AG20443 (cell line): ENCODE measurements at regions not wholly inside any gene's neighbourhood (a gene's known extent, or its start where the extent isn't known, plus 50 kb on each side); places are given as distances from the start of the nearest gene placed in this dataset.
"Not testable (repeated sequence)": the region's sequence is repeated elsewhere in the genome, so short reads cannot be mapped to it uniquely, and the experiment has no call there.

Experiments used
- DNase-seq: peaks from one replicate; pipeline ENCODE4 v3.0.0; 2012; ENCODE audit warnings: low spot score, mixed read lengths

GRCh38 chr20:4465855-4466545 lies 216.9 kb upstream of the ADRA1D start:
- no peak for DNase-seq

- no peak for DNase-seq
Observed at GRCh38 chr20:4465212-4465611, 216.1 kb upstream of the ADRA1D start.

DNA sequence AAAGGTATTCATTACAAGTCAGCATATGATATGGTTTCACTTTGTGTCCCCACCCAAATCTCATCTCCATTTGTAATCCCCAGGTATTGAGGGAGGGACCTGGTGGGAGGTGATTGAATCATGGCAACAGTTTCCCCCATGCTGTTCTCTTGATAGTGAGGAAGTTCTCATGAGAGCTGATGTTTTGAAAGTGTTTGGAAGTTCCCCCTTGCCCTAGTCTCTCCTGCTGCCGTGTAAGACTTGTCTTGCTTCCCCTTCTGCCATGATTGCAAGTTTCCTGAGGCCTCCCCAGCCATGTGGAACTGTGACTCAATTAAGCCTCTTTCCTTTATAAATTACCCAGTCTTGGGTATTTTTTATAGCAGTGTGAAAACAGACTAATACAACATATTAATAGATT lies 213.7 kb upstream of the ADRA1D start:
- not testable (repeated sequence) for DNase-seq

GRCh38 chr20:4459081-4459480 lies 210.0 kb upstream of the ADRA1D start:
- DNase-seq = no peak

GRCh38 chr20:4457566-4458543 lies 208.8 kb upstream of the ADRA1D start:
- no peak for DNase-seq

DNA sequence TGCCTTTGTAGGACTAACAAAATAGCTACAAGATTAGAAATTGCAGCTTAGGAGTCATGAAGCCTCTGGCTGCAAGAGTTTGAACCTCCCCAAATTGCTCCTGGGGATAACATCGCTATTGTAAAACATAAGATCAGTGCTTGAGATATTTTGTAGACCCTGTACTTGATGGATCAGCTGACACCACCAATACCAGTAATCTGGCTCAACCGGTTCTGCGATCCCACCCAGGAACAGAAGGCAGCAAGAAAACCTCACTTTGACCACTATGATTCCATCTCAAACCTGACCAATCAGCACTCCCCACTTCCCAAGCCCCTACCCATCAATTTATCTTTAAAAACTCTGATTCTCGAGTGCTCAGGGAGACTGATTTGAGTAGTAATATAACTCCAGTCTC lies 206.9 kb upstream of the ADRA1D start:
- no peak for DNase-seq

DNA sequence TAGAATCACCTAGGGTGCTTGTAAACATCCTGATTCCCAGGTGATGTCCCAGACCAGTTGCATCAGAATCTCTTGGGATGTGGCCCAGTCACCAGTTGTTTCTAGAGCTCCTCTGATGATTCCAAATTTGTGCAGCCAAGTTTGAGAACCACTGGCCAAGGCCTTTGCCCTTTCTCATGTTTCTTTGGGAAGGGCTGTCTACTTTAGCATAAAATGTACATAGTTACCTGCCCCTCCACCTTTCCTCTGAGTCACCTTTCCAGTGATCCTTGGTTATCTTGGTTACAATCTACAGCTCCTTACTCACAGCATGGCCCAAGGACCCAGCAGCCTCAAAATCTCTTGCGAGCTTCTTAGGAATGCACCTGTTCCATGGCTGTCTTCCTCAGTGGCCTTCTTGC lies 206.2 kb upstream of the ADRA1D start:
- DNase-seq = no peak

DNA sequence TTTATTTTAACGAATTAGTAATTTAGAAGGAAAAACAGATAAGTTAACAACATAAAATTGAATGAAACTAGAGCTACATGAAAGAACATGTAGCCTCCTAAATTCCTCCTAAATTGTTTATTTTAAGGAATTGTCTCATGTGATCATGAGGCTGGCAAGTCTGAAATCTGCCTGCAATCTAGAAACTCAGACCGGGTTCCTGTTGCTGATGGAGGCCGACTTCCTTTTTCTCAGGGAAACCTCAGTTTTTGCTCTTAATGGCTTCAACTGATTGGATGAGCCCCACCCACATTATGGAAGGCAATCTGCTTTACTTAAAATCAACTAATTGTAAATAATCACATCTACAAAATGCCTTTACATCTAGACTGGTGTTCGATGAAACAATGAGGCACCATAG lies 205.0 kb upstream of the ADRA1D start:
- no peak for DNase-seq

- DNase-seq = no peak
Observed at GRCh38 chr20:4453359-4453758, 204.3 kb upstream of the ADRA1D start.

GRCh38 chr20:4451487-4452081 lies 202.5 kb upstream of the ADRA1D start:
- no peak for DNase-seq

DNA sequence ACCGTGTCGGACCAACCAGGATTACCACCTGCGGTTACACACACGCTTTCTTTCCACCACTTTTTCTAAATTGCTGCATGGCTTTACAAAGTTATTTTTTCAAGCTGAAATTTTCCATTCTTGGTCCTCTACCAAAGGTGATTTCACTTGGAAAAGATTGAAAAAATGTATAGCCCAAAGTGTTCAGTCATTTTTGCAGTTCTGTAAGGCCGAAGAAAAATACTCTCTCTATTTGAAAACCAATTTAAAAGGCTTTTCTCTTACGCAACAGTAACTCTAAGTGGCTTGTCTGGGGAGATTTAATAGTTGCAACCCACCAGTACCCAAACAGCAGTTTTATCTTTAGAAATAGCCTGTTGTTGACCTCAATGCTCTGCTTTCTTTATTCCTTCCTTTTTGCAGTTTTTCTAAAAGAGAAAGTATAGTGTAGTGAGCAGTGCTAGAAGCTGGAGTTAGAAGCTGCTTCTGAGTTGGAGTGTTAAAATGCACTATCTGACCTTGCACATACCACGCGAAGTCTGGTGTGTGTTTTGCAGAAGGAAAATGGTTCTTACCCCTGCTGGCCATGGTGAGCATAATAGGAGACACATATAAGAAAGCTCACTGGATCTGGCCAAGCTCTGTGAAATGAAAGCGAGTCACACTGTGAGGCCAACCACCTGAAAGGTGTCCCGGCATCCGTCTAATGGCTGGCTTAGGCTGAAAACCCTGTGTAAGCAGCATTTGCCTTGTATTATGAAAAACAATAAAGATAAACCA lies 201.0 kb upstream of the ADRA1D start:
- DNase-seq = no peak

DNA sequence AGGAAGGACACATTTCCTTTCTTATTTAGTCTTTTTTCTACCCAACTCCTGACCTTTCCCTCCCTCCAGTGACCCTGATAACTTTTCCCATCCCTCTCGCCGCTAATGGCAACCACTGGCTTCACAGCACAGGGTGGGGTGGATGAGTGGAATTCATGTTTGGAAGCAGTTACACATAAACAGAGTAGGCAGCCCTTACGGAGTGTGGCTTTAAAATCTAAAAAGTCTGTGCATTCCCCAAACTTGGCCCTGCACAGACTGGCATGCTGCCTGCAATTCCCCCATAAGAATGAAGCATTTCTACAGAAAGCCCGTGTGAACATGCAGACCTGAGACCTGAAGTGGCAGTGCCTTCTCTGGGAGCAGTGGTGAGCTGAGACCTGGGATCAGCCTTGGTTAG lies 196.7 kb upstream of the ADRA1D start:
- DNase-seq = peak; percentile 58

- DNase-seq = no peak
Observed at GRCh38 chr20:4445331-4445730, 196.2 kb upstream of the ADRA1D start.

DNA sequence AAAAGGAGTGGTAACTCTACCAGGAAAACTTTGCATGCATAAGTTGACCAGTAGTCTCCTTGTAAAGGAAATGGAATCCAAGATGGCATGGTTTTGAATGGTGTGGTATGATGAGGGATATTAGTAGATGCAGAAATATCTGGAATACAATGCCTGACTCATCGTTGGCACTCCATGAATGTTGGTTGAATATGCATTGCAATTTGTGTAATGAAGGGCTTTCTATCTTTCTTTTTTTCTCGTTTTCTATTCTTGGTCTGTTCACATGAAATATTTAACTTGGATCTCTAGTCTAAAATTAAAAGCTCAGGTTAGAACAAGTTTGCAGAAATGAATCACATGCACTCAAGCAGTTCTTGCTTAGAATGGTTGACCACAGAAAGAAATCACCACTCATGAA lies 195.3 kb upstream of the ADRA1D start:
- peak; percentile 66 for DNase-seq

DNA sequence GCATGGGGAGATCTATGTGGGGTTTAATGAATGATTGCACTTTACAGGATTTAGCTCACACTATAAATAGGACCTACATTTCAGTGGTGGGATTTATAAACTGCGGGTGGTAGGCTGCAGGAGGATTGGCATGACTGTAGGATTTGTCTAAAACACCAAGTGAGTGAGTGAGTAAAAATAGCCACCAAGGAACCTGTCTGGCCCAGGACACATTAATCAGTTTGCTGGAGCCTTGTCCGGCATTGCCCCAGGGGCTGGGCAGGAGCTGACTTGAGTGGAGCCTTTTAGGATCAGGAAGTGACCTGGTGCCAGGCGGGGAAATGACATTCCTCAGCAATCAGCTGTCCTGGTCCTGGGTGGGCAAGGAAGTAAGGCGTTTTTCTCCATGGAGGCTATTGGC lies 193.9 kb upstream of the ADRA1D start:
- DNase-seq = no peak

- no peak for DNase-seq
Observed at GRCh38 chr20:4441871-4442270, 192.8 kb upstream of the ADRA1D start.

DNA sequence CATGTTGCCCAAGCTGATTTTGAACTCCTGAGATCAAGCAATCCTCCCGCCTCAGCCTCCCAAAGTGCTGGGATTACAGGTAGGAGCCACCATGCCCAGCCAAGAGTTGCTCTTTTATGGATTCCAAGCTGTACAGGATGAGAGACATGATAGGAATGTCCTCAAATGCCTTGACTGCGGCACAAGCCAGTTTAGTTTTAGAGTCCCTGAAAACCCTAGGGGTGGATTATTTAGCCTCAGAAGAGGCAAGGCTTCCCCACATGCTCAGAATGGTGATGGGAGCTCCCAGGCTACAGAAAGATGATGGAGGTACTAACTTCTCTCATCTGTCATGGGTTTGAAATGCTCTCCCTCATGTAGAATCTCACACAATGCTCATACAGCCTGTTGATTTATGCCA lies 192.1 kb upstream of the ADRA1D start:
- DNase-seq = no peak

DNA sequence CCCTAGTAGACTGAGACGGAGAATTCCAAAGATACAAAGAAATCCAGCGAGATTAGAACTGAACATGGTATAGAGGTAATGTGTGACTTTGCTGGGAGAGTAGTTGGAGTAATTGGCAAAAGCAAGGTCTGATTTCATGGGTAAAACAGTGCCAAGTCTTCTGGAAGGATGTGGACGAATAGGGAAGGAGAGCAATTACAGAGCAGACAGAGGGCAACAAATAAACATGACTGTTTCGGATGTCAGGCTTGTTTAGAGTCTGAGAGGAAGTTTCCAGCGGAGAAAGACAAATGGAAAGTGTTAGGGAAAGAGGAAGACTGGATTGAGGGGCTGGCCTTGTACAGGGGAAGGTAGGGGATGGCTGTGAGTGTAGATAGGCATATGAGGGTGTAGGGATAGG lies 190.4 kb upstream of the ADRA1D start:
- DNase-seq = no peak

DNA sequence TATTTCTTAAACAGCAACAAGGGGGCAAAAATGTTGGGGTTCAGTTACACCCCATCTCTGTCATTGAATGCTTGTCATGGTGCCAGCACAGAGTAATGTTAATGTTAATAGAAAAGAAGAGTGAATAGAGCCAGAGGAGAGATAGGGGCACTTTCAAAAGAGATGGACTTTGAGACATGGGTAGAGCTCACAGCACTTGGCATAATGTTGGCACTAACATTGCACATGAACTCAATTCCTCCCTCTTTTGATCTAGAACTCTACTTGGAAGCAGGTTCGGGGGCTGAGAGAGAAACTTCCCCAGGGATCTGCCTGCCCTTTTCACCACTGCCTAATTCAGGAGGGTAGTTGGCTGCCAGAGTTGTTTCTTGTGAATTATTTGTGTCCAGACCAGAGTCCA lies 188.0 kb upstream of the ADRA1D start:
- DNase-seq = no peak

GRCh38 chr20:4435671-4436455 lies 186.8 kb upstream of the ADRA1D start:
- no peak for DNase-seq

DNA sequence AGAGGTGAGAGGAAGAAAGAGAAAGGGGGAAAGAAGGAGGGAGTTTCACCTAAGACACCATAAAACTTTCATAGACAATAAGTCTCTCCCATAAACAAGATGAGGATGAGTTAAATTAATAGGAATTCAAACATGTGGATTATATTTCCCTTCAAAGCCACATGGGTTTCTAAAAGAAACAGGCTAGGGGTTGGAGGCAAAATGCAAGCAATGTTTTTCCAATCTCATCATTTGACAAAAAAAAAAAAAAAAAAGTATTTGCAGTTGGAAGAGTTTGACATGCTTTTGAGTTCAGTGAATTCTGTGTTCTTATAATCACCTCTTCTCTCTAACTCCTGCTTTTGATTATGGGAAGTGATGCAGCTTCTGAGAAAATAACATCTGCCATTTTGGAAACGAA lies 186.1 kb upstream of the ADRA1D start:
- peak; percentile 58 for DNase-seq
